ENCODE measurements at regions not wholly inside any gene's neighbourhood (a gene's known extent, or its start where the extent isn't known, plus 50 kb on each side); places are given as distances from the start of the nearest gene placed in this dataset.

GRCh38 chr12:45584336-45584735, 145.2 kb upstream of the ARID2 start:
- DNase-seq (ENCODE audit: extremely low spot score, insufficient read length, low read depth) (no peak), FAIRE-seq (no peak)

GRCh38 chr12:45585522-45586230, 143.8 kb upstream of the ARID2 start:
- FAIRE-seq (no peak), DNase-seq (ENCODE audit: extremely low spot score, insufficient read length, low read depth) (no peak)

- FAIRE-seq (no peak), DNase-seq (ENCODE audit: extremely low spot score, insufficient read length, low read depth) (no peak)
These were observed 143.0 kb upstream of the ARID2 start for GRCh38 chr12:45586486-45586885.

- DNase-seq (ENCODE audit: extremely low spot score, insufficient read length, low read depth) (no peak), FAIRE-seq (no peak)
These were observed 142.5 kb upstream of the ARID2 start for GRCh38 chr12:45587012-45587411.

GRCh38 chr12:45587877-45588533, 141.5 kb upstream of the ARID2 start:
- FAIRE-seq (no peak), DNase-seq (ENCODE audit: extremely low spot score, insufficient read length, low read depth) (no peak)

- DNase-seq (ENCODE audit: extremely low spot score, insufficient read length, low read depth), result no peak
- FAIRE-seq, result no peak
These were observed 138.9 kb upstream of the ARID2 start for GRCh38 chr12:45590646-45591045.

GRCh38 chr12:45591635-45592034, 137.9 kb upstream of the ARID2 start:
- DNase-seq (ENCODE audit: extremely low spot score, insufficient read length, low read depth), result no peak
- FAIRE-seq, result no peak

GRCh38 chr12:45596366-45596765, 133.1 kb upstream of the ARID2 start:
- FAIRE-seq (no peak), DNase-seq (ENCODE audit: extremely low spot score, insufficient read length, low read depth) (no peak)

- FAIRE-seq, result no peak
- no peak for DNase-seq (ENCODE audit: extremely low spot score, insufficient read length, low read depth)
These were observed 131.2 kb upstream of the ARID2 start for GRCh38 chr12:45598336-45598735.

- no peak for DNase-seq (ENCODE audit: extremely low spot score, insufficient read length, low read depth)
- no peak for FAIRE-seq
These were observed 130.7 kb upstream of the ARID2 start for GRCh38 chr12:45598761-45599160.

GRCh38 chr12:45599196-45599595, 130.3 kb upstream of the ARID2 start:
- DNase-seq (ENCODE audit: extremely low spot score, insufficient read length, low read depth) (no peak), FAIRE-seq (no peak)

GRCh38 chr12:45601390-45601789, 128.1 kb upstream of the ARID2 start:
- no peak for FAIRE-seq
- DNase-seq (ENCODE audit: extremely low spot score, insufficient read length, low read depth), result no peak

- DNase-seq (ENCODE audit: extremely low spot score, insufficient read length, low read depth), result no peak
- no peak for FAIRE-seq
These were observed 127.6 kb upstream of the ARID2 start for GRCh38 chr12:45601888-45602287.

GRCh38 chr12:45605624-45606023, 123.9 kb upstream of the ARID2 start:
- no peak for FAIRE-seq
- DNase-seq (ENCODE audit: extremely low spot score, insufficient read length, low read depth), result no peak

GRCh38 chr12:45611061-45611460, 118.4 kb upstream of the ARID2 start:
- no peak for DNase-seq (ENCODE audit: extremely low spot score, insufficient read length, low read depth)
- FAIRE-seq, result no peak

- no peak for DNase-seq (ENCODE audit: extremely low spot score, insufficient read length, low read depth)
These were observed 118.0 kb upstream of the ARID2 start for GRCh38 chr12:45611495-45611894.

GRCh38 chr12:45612044-45612794, 117.3 kb upstream of the ARID2 start:
- FAIRE-seq (peak; percentile 59), DNase-seq (ENCODE audit: extremely low spot score, insufficient read length, low read depth) (no peak)

More at GRCh38 chr12:45611495-45611894, 118.0 kb upstream of the ARID2 start:
- FAIRE-seq, result no peak

GRCh38 chr12:45613296-45613695, 116.2 kb upstream of the ARID2 start:
- DNase-seq (ENCODE audit: extremely low spot score, insufficient read length, low read depth) (no peak), FAIRE-seq (no peak)

- no peak for FAIRE-seq
- DNase-seq (ENCODE audit: extremely low spot score, insufficient read length, low read depth), result no peak
These were observed 115.7 kb upstream of the ARID2 start for GRCh38 chr12:45613855-45614254.

GRCh38 chr12:45615268-45615667, 114.2 kb upstream of the ARID2 start:
- no peak for FAIRE-seq

GRCh38 chr12:45619736-45620135, 109.8 kb upstream of the ARID2 start:
- FAIRE-seq (no peak), DNase-seq (ENCODE audit: extremely low spot score, insufficient read length, low read depth) (no peak)

More at GRCh38 chr12:45615268-45615667, 114.2 kb upstream of the ARID2 start:
- DNase-seq (ENCODE audit: extremely low spot score, insufficient read length, low read depth), result no peak

All from GM18507 (cell line).